ENCODE measurements at regions not wholly inside any gene's neighbourhood (a gene's known extent, or its start where the extent isn't known, plus 50 kb on each side); places are given as distances from the start of the nearest gene placed in this dataset.

- no peak for ATAC-seq (ENCODE audit: low read depth)
- no peaks in the 10 kb centered on the region for H3K9me3 ChIP-seq (ENCODE audit: control insufficient read depth, insufficient read depth, low read length)
- no peak overlapping the region for H3K18ac ChIP-seq (ENCODE audit: low read depth, low read length)
- H4K91ac ChIP-seq (ENCODE audit: insufficient read depth, low read depth, low read length): no peak overlapping the region
- no peak overlapping the region for H4K5ac ChIP-seq (ENCODE audit: low read depth, low read length)
- BruUV-seq (replicated peaks): no TSS peak
- H3K79me1 ChIP-seq (ENCODE audit: low read depth in 1 of 2, low read length in 2 of 2): no peaks in the 10 kb centered on the region
- H3K4me2 ChIP-seq (ENCODE audit: low read depth, low read length): no peak overlapping the region
- no peaks in the 10 kb centered on the region for H4K20me1 ChIP-seq (ENCODE audit: insufficient read depth, low read length)
- H4K8ac ChIP-seq (ENCODE audit: low read depth in 2 of 2, low read length in 2 of 2): no peak overlapping the region
- H3K23ac ChIP-seq (ENCODE audit: low read depth, low read length): no peak overlapping the region
- H3K36me3 ChIP-seq (ENCODE audit: control insufficient read depth, insufficient read depth, low read length): no peaks in the 10 kb centered on the region
- no peak overlapping the region for H3K27ac ChIP-seq (ENCODE audit: insufficient read depth, low read length)
- dilution Hi-C loops (cut with HindIII; ENCODE audit: low sequenced_read_pairs, unreplicated experiment) (no loop called here), intact Hi-C loops (cut with micrococcal nuclease) (no loop called here), in situ Hi-C loops (cut with MboI; ENCODE audit: low sequenced_read_pairs) (no loop called here)
- POLR2A ChIA-PET (ENCODE audit: unreplicated experiment): no interaction called here
- H3K4ac ChIP-seq (ENCODE audit: low read depth, low read length): no peak overlapping the region
- H2AFZ ChIP-seq (replicated peaks; ENCODE audit: low read length, poor library complexity): no peak overlapping the region
- no peak overlapping the region for H2BK15ac ChIP-seq (ENCODE audit: low read depth, low read length)
- DNase-seq: no peak
- TF ChIP-seq MXI1 (IDR thresholded peaks at IDR 0.05; ENCODE audit: borderline replicate concordance, low read depth, low read length): no peak
- H2BK20ac ChIP-seq (ENCODE audit: low read depth, low read length): no peak overlapping the region
- H2AK5ac ChIP-seq (ENCODE audit: low read depth, low read length): no peak overlapping the region
- H3K56ac ChIP-seq (ENCODE audit: extremely low read depth, insufficient read depth, low read length): no peak overlapping the region
- no peak overlapping the region for H3K9ac ChIP-seq (ENCODE audit: low read depth, low read length)
- H3K4me3 ChIP-seq (ENCODE audit: insufficient read depth, low read depth, low read length): no peak overlapping the region
- no CpG with 5 or more reads among the region's 2 CpGs for WGBS, 2 experiments (ENCODE audit: extremely low coverage in 2 of 2, insufficient read length in 1 of 2)
- H3K27me3 ChIP-seq (ENCODE audit: control insufficient read depth, insufficient read depth, low read length): peaks cover 12% of the 10 kb centered on the region
- H2AK9ac ChIP-seq (replicated peaks; ENCODE audit: low read depth, low read length, poor library complexity): no peak overlapping the region
- no peaks in the 10 kb centered on the region for H3K4me1 ChIP-seq (ENCODE audit: control insufficient read depth, insufficient read depth, low read length)
- H2BK5ac ChIP-seq (ENCODE audit: low read depth, low read length, poor library complexity, severe bottlenecking): no peak overlapping the region
- no peaks in the 10 kb centered on the region for H3K9me1 ChIP-seq (ENCODE audit: insufficient read depth, low read length)
- no peak overlapping the region for H2BK120ac ChIP-seq (ENCODE audit: low read depth, low read length)
- no peak overlapping the region for H3K14ac ChIP-seq (replicated peaks; ENCODE audit: low read depth, low read length)
- CTCF ChIA-PET: no interaction called here
Measured at GRCh38 chr17:65434878-65435277, 126.6 kb downstream of the AXIN2 start.

Data from IMR-90 (cell line).